Chondrocyte (in vitro differentiated cells): ENCODE measurements at regions not wholly inside any gene's neighbourhood (a gene's known extent, or its start where the extent isn't known, plus 50 kb on each side); places are given as distances from the start of the nearest gene placed in this dataset.

Experiments
- DNase-seq: peaks from one replicate; pipeline ENCODE4 v3.0.0; 2021; ENCODE audit warnings: mixed read lengths, low spot score
- H3K27ac Mint-ChIP-seq: one replicate; pipeline ENCODE4 v1.8.0; 2021; ENCODE audit warnings: mild to moderate bottlenecking, moderate library complexity, mixed read lengths; ENCODE audit not compliant: unreplicated experiment
- H3K27me3 Mint-ChIP-seq: 2 replicates; pipeline ENCODE4 v1.8.0; 2021; ENCODE audit warnings: low read depth, mixed read lengths
- H3K36me3 Mint-ChIP-seq: 2 replicates; pipeline ENCODE4 v1.8.0; 2021; ENCODE audit warnings: low read depth, mixed read lengths
- H3K4me1 Mint-ChIP-seq: 2 replicates; pipeline ENCODE4 v1.8.0; 2021; ENCODE audit warnings: low read depth, mild to moderate bottlenecking, mixed read lengths
- H3K4me3 Mint-ChIP-seq: one replicate; pipeline ENCODE4 v1.8.0; 2021; ENCODE audit warnings: mild to moderate bottlenecking, moderate library complexity, mixed read lengths; ENCODE audit not compliant: unreplicated experiment
- H3K9me3 Mint-ChIP-seq: 2 replicates; pipeline ENCODE4 v1.8.0; 2021; ENCODE audit warnings: low read depth, mixed read lengths
- CTCF ChIP-seq: fragments of 200-600 bp; sonication (generic); IDR thresholded peaks from 2 replicates; pipeline ENCODE4 v1.5.0; 2021; ENCODE audit warnings: antibody characterized with exemption, mild to moderate bottlenecking, moderate library complexity

GRCh38 chr18:78510636-78511035 is 469.0 kb upstream of the SALL3 start:
- Mint-ChIP-seq H3K36me3 (no peaks in the 10 kb centered on the region), H3K4me3 (no peak overlapping the region), H3K9me3 (peaks cover 4% of the 10 kb centered on the region), H3K27me3 (peaks cover 26% of the 10 kb centered on the region), H3K4me1 (peaks cover 11% of the 10 kb centered on the region), H3K27ac (no peak overlapping the region)
- TF ChIP-seq CTCF: no peak
- no peak for DNase-seq

GRCh38 chr18:78511666-78512601 is 467.7 kb upstream of the SALL3 start:
- no peaks in the 10 kb centered on the region for H3K4me1 Mint-ChIP-seq
- H3K9me3 Mint-ChIP-seq: peaks cover 4% of the 10 kb centered on the region
- H3K27me3 Mint-ChIP-seq: peaks cover 20% of the 10 kb centered on the region
- no peak for TF ChIP-seq CTCF
- no peak overlapping the region for H3K4me3 Mint-ChIP-seq
- no peak overlapping the region for H3K27ac Mint-ChIP-seq
- no peak for DNase-seq
- H3K36me3 Mint-ChIP-seq: no peaks in the 10 kb centered on the region

GRCh38 chr18:78514910-78515670 is 464.5 kb upstream of the SALL3 start:
- no peaks in the 10 kb centered on the region for H3K4me1 Mint-ChIP-seq
- H3K4me3 Mint-ChIP-seq: no peak overlapping the region
- H3K27ac Mint-ChIP-seq: no peak overlapping the region
- DNase-seq: no peak
- peaks cover 13% of the 10 kb centered on the region for H3K27me3 Mint-ChIP-seq
- peaks cover 4% of the 10 kb centered on the region for H3K9me3 Mint-ChIP-seq
- H3K36me3 Mint-ChIP-seq: no peaks in the 10 kb centered on the region
- no peak for TF ChIP-seq CTCF

GRCh38 chr18:78517328-78517727 is 462.3 kb upstream of the SALL3 start:
- DNase-seq: no peak
- H3K4me3 Mint-ChIP-seq: no peak overlapping the region
- H3K27me3 Mint-ChIP-seq: peaks cover 7% of the 10 kb centered on the region
- peaks cover 16% of the 10 kb centered on the region for H3K9me3 Mint-ChIP-seq
- no peaks in the 10 kb centered on the region for H3K4me1 Mint-ChIP-seq
- TF ChIP-seq CTCF: no peak
- no peak overlapping the region for H3K27ac Mint-ChIP-seq
- no peaks in the 10 kb centered on the region for H3K36me3 Mint-ChIP-seq

- Mint-ChIP-seq H3K27ac (no peak overlapping the region), H3K4me3 (no peak overlapping the region), H3K36me3 (no peaks in the 10 kb centered on the region), H3K27me3 (peaks cover 7% of the 10 kb centered on the region), H3K4me1 (no peaks in the 10 kb centered on the region), H3K9me3 (peaks cover 20% of the 10 kb centered on the region)
- DNase-seq: no peak
- no peak for TF ChIP-seq CTCF
Observed at GRCh38 chr18:78517973-78518372, 461.6 kb upstream of the SALL3 start.
